IgD-negative memory B cell (primary cell): ENCODE measurements at regions not wholly inside any gene's neighbourhood (a gene's known extent, or its start where the extent isn't known, plus 50 kb on each side); places are given as distances from the start of the nearest gene placed in this dataset.
"Not testable (repeated sequence)": the region's sequence is repeated elsewhere in the genome, so short reads cannot be mapped to it uniquely, and the experiment has no call there.

ENCODE experiments used
- H3K27ac Mint-ChIP-seq, 3 donors: one replicate each; pipeline ENCODE4 v1.8.0; 2020 to 2022; ENCODE audit warnings: mild to moderate bottlenecking in 3 of 3, mixed read lengths in 3 of 3, moderate library complexity in 1 of 3
- H3K27me3 Mint-ChIP-seq: one replicate; pipeline ENCODE4 v1.8.0; 2021; ENCODE audit warnings: mixed read lengths
- H3K36me3 Mint-ChIP-seq: one replicate; pipeline ENCODE4 v1.8.0; 2020; ENCODE audit warnings: mild to moderate bottlenecking, mixed read lengths
- H3K4me1 Mint-ChIP-seq, 3 donors: one replicate each; pipeline ENCODE4 v1.8.0; 2020 to 2022; ENCODE audit warnings: mixed read lengths in 3 of 3, mild to moderate bottlenecking in 1 of 3
- H3K4me3 Mint-ChIP-seq, 4 donors: one replicate each; pipeline ENCODE4 v1.8.0; 2020 to 2022; ENCODE audit warnings: mild to moderate bottlenecking in 4 of 4, mixed read lengths in 4 of 4, moderate library complexity in 3 of 4
- H3K9me3 Mint-ChIP-seq, 3 donors: one replicate each; pipeline ENCODE4 v1.8.0; 2020 to 2021; ENCODE audit warnings: mixed read lengths in 3 of 3, mild to moderate bottlenecking in 1 of 3

- H3K27ac Mint-ChIP-seq: no peak overlapping the region
- H3K4me1 Mint-ChIP-seq: peaks cover 0 to 1% (median 0%) of the 10 kb centered on the region in 3 donors
- peaks cover 0 to 6% (median 3%) of the 10 kb centered on the region in 3 donors for H3K9me3 Mint-ChIP-seq
- H3K4me3 Mint-ChIP-seq: no peak overlapping the region
- H3K36me3 Mint-ChIP-seq: no peaks in the 10 kb centered on the region
- no peaks in the 10 kb centered on the region for H3K27me3 Mint-ChIP-seq
These were observed 1048.7 kb upstream of the NUDT12 start for GRCh38 chr5:104611135-104611767.

- Mint-ChIP-seq H3K36me3 (no peaks in the 10 kb centered on the region), H3K27me3 (no peaks in the 10 kb centered on the region), H3K4me3 (no peak overlapping the region), H3K4me1 (no peaks in the 10 kb centered on the region), H3K27ac (no peak overlapping the region), H3K9me3 (peaks cover 1 to 12% (median 3%) of the 10 kb centered on the region in 3 donors)
These were observed 1043.8 kb upstream of the NUDT12 start for GRCh38 chr5:104606258-104606829.

GRCh38 chr5:104599726-104600125 lies 1037.1 kb upstream of the NUDT12 start:
- Mint-ChIP-seq H3K9me3 (peaks cover 1 to 5% (median 2%) of the 10 kb centered on the region in 3 donors), H3K27ac (no peak overlapping the region), H3K4me1 (no peaks in the 10 kb centered on the region), H3K4me3 (no peak overlapping the region), H3K36me3 (no peaks in the 10 kb centered on the region), H3K27me3 (no peaks in the 10 kb centered on the region)

- Mint-ChIP-seq H3K4me1 (no peaks in the 10 kb centered on the region), H3K9me3 (peaks cover 2 to 4% (median 3%) of the 10 kb centered on the region in 3 donors), H3K36me3 (no peaks in the 10 kb centered on the region)
These were observed 1035.7 kb upstream of the NUDT12 start for GRCh38 chr5:104598285-104598684.

GRCh38 chr5:104594850-104595249 lies 1032.3 kb upstream of the NUDT12 start:
- H3K9me3 Mint-ChIP-seq: peaks cover 1 to 19% (median 3%) of the 10 kb centered on the region in 3 donors
- no peak overlapping the region for H3K27ac Mint-ChIP-seq
- H3K4me3 Mint-ChIP-seq: no peak overlapping the region
- no peaks in the 10 kb centered on the region for H3K36me3 Mint-ChIP-seq
- H3K27me3 Mint-ChIP-seq: no peaks in the 10 kb centered on the region
- peaks cover 0 to 3% (median 0%) of the 10 kb centered on the region in 3 donors for H3K4me1 Mint-ChIP-seq

More at GRCh38 chr5:104598285-104598684, 1035.7 kb upstream of the NUDT12 start:
- Mint-ChIP-seq H3K27ac (peak overlapping the region in 1 of 3 donors; percentile 48), H3K4me3 (no peak overlapping the region), H3K27me3 (no peaks in the 10 kb centered on the region)

GRCh38 chr5:104576677-104577076 lies 1014.1 kb upstream of the NUDT12 start:
- Mint-ChIP-seq H3K27ac (no peak overlapping the region), H3K9me3 (peaks cover 0 to 14% (median 3%) of the 10 kb centered on the region in 3 donors), H3K4me1 (no peaks in the 10 kb centered on the region), H3K4me3 (no peak overlapping the region), H3K27me3 (no peaks in the 10 kb centered on the region), H3K36me3 (no peaks in the 10 kb centered on the region)

- Mint-ChIP-seq H3K4me3 (no peak overlapping the region), H3K27ac (no peak overlapping the region), H3K4me1 (no peaks in the 10 kb centered on the region), H3K27me3 (no peaks in the 10 kb centered on the region), H3K36me3 (no peaks in the 10 kb centered on the region), H3K9me3 (peaks cover 1 to 14% (median 3%) of the 10 kb centered on the region in 3 donors)
These were observed 1011.5 kb upstream of the NUDT12 start for GRCh38 chr5:104573949-104574709.

GRCh38 chr5:104569621-104570020 lies 1007.0 kb upstream of the NUDT12 start:
- Mint-ChIP-seq H3K27me3 (no peaks in the 10 kb centered on the region), H3K36me3 (no peaks in the 10 kb centered on the region), H3K4me1 (no peaks in the 10 kb centered on the region), H3K27ac (no peak overlapping the region), H3K4me3 (no peak overlapping the region), H3K9me3 (peaks cover 0 to 1% (median 0%) of the 10 kb centered on the region in 3 donors)

GRCh38 chr5:104564530-104564929 lies 1001.9 kb upstream of the NUDT12 start:
- Mint-ChIP-seq H3K4me1 (no peaks in the 10 kb centered on the region), H3K9me3 (peaks cover 0 to 4% (median 2%) of the 10 kb centered on the region in 3 donors), H3K4me3 (no peak overlapping the region), H3K27me3 (no peaks in the 10 kb centered on the region), H3K27ac (no peak overlapping the region), H3K36me3 (no peaks in the 10 kb centered on the region)

- peaks cover 0 to 31% (median 5%) of the 10 kb centered on the region in 3 donors for H3K9me3 Mint-ChIP-seq
- H3K36me3 Mint-ChIP-seq: no peaks in the 10 kb centered on the region
- no peak overlapping the region for H3K27ac Mint-ChIP-seq
- no peaks in the 10 kb centered on the region for H3K4me1 Mint-ChIP-seq
- no peaks in the 10 kb centered on the region for H3K27me3 Mint-ChIP-seq
- no peak overlapping the region for H3K4me3 Mint-ChIP-seq
These were observed 994.4 kb upstream of the NUDT12 start for GRCh38 chr5:104556957-104557356.

- Mint-ChIP-seq H3K27me3 (no peaks in the 10 kb centered on the region), H3K36me3 (no peaks in the 10 kb centered on the region), H3K27ac (no peak overlapping the region)
These were observed 989.0 kb upstream of the NUDT12 start for GRCh38 chr5:104551628-104552027.

GRCh38 chr5:104546871-104547270 lies 984.3 kb upstream of the NUDT12 start:
- H3K4me1 Mint-ChIP-seq, H3K4me3 Mint-ChIP-seq, H3K36me3 Mint-ChIP-seq, H3K27me3 Mint-ChIP-seq, H3K9me3 Mint-ChIP-seq, H3K27ac Mint-ChIP-seq: not testable (repeated sequence)

More at GRCh38 chr5:104551628-104552027, 989.0 kb upstream of the NUDT12 start:
- Mint-ChIP-seq H3K9me3 (peaks cover 0 to 13% (median 2%) of the 10 kb centered on the region in 3 donors), H3K4me3 (no peak overlapping the region), H3K4me1 (no peaks in the 10 kb centered on the region)

GRCh38 chr5:104541141-104541785 lies 978.7 kb upstream of the NUDT12 start:
- Mint-ChIP-seq H3K4me3 (no peak overlapping the region), H3K27ac (no peak overlapping the region), H3K36me3 (no peaks in the 10 kb centered on the region), H3K27me3 (no peaks in the 10 kb centered on the region), H3K4me1 (no peaks in the 10 kb centered on the region), H3K9me3 (peaks cover 0 to 5% (median 1%) of the 10 kb centered on the region in 3 donors)

GRCh38 chr5:104540448-104540847 lies 977.9 kb upstream of the NUDT12 start:
- peaks cover 0 to 5% (median 1%) of the 10 kb centered on the region in 3 donors for H3K9me3 Mint-ChIP-seq
- H3K4me3 Mint-ChIP-seq: no peak overlapping the region
- no peak overlapping the region for H3K27ac Mint-ChIP-seq
- H3K27me3 Mint-ChIP-seq: no peaks in the 10 kb centered on the region
- H3K4me1 Mint-ChIP-seq: no peaks in the 10 kb centered on the region
- no peaks in the 10 kb centered on the region for H3K36me3 Mint-ChIP-seq
